MV-4-11 (cell line): ENCODE measurements at regions not wholly inside any gene's neighbourhood (a gene's known extent, or its start where the extent isn't known, plus 50 kb on each side); places are given as distances from the start of the nearest gene placed in this dataset.
A peak's percentile ranks its signal among the peaks of the same experiment; 100 is the strongest.

Experiments used
- DNase-seq: peaks from one replicate; lab custom pipeline; 2025; lab: John Stamatoyannopoulos, UW

DNA sequence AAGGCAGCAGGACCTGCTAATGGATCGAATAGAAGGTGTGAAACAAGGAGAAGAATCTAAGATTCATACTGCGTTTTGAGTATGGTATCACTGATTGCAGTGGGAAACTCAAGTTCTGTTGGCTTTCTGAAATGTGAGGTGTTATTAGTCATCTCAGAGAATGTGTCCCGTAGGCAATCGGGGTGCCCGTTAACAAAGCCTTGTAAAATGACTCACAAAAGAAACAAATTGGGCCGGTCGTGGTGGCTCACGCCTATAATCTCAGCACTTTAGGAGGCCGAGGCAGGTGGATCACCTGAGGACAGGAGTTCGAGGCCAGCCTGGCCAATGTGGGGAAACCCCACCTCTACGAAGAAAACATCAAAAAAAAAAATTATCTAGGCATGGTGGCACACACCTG is 118.2 kb upstream of the C7orf33 start:
- DNase-seq, result no peak

DNA sequence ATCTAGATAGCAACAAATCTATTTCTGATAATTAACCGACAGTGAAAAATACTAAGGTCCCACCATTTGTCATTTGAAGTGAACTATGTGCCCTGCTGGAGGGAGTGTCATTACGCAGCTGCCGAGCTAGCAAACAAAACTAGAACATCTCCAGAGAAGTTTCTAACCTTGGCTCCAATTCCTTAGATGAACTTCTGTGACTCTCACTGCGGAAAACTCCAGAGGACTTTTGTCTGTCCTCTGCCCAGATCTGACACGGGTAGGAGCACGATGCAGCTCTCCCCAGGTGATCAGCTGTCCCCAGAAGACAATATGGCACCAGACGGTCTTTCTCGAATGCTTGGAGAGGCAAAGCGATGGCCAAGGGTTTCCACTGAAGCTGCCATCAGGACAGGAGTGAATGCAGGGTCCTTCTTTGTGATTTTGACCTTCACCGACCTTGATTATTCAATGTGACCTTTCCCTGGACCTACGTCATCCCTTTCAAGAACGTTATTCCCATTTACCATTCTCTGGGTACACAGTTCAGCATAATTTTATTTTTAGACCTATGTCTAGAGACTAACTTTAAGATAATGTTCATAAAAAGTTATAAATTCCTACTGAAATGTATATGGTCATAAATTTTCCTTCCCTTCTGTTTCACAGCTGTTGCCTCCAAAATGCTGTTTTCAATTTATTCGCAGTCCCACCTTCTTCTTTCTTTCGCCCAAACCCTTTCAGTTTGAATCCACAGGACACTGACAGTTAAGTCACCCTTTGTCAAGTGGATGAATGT is 116.7 kb upstream of the C7orf33 start:
- DNase-seq, result no peak

DNA sequence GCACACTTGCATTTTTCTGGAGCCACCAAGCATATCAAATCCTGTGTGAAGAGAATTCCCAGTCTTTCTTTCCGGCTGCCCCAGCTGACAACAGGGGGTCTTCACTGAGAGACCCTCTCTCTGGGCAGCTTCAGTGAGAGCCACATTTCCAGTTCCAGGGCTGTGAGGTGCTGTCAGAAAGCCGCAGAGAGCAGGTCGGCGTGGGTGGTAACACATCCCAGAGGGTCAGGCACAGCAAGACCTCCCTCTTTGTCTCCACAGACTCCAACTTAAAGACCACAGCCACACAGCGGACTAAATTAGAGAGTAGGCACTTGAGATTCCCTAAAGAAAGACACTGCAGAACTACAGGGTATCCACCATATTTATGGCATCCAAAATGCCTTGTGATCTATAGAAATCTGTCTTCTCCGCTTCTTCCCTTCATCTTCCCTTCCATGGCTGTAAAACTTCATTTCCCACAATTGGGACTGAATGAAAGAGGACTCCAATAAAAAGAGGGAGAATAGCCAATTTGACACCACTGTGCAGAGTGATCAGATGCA is 116.0 kb upstream of the C7orf33 start:
- no peak for DNase-seq

DNA sequence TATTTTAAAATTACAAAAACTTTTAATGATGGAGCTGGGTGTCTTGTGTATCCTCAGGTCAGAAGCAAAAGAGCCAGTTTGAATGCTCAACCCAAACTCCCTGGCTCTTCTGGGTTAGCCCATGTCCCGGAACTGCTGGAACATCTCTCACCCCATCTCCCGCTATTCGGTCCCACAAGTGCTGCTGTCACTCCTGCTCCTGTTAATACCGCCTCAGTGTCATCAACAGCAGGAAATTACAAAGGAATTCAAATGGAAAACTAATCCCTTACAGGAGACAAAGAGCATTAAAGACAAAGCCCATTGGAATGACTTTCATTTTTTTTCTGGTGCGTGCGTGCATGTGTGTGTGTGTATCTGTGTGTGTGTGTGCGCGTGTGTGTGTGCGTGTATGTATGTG is 112.0 kb upstream of the C7orf33 start:
- DNase-seq, result no peak

DNA sequence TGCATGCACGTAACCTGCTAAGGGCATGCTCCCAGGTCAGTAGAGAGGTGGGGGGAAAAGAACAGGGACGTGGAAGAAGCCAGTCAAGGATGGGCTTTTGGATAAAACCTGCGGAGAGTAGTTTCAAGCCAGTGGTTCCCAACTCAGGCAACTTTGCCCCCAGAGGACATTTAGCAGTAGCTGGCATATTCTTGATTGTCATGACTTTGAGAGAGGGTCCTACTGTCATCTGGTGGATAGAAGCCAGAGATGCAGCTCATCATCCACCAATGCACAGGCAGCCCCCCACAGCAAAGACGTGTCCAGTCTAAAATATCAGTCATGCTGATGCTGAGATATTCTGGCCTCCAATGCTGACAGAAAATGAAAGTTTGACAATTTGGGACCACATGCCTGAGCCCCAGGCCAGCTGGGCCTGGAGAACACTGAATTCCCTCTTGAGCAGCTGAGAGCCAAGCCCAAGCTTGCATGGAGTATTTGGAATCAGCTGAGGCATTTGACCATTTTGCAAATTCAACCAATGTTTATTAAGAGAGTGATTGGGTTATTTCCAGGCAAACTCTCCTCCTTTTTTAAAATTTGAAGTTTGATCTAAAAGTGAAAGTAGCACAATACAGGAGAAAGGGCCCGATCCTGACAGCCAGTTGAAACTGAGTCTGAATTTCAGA is 110.0 kb upstream of the C7orf33 start:
- DNase-seq, result no peak

DNA sequence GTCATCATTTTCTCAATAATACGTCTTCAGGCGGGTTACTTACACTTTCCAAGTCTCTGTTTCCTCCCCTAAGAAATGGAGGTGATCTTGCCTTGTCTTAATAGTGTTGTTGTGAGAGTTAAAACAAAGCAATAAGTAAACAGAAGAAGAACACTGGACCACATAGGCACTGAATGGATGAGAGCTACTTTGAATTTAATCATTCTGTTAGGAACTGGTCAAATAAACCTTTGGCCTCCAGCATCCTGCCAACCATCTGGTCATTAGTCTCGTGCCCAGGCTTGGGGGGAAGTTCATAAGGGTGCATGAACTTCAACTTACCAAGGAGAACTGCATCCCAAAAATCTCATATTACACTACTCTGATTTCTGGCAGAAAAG is 109.4 kb upstream of the C7orf33 start:
- no peak for DNase-seq

DNA sequence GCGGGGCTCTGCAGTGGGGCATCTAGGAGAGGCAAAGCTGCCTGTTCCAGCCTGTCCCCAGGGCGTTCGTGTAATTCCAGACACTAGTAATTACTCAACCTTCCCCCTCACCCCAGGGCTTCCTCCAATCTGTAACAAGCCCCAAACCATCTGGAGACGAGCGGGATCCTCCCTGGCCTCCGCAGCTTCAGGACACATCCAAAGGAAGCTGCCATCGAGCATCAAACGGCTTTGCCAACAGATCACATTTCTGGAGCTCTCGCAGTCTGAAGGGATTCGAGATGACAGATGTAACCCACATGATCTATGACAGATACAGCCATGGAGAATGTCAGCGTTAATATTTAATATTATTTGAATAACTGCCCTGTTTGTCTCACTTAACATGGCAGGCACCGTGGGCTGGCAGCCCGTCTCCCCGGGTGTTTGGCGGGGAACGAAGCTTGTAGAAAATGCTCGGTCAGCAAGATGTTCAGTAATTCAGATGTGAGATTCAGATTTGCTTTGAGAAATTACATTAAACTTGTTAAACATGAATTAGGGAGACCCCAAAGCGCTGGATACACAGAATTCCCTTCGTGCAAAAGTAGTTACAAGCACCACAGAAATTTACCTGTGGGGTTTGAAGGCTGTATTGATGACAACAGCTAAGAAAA is 108.5 kb upstream of the C7orf33 start:
- no peak for DNase-seq

DNA sequence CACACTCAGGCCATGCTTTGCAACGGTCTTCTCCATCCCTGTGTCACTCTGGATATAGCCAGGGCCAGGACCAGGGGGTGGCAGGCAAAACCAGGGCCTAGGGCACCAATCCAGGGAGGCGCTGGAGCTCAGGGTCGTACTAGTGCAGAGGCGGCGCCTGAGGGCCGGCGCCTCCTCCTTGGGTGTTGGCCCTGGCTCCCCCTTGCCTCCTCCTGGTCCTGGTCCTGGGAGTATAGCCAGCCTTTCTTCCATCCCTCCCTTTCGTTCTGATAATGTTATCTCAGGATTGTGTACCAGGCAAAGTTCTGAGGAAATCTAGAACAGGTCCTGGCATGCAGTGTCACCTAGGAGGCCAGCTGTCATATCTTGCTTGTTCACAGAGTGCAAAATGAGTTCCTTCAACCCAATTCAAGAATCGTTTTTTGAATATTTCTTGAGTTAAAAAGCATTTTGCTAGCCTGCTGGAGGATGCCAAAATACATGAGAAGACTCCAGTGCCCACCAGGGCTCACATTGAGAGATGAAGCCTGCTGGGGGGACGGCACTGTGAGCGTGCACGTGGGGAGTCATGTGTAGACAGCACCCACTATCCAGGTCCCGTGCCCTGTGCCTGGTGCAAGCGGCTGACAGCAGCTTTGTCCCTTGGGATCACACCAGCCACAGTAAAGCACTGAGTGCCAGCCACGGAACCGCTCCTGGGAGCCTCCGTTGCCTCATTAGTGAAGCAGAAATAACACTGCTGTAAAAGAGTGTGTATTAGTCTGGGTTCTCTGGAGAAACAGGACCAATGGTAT is 106.9 kb upstream of the C7orf33 start:
- DNase-seq, result no peak

DNA sequence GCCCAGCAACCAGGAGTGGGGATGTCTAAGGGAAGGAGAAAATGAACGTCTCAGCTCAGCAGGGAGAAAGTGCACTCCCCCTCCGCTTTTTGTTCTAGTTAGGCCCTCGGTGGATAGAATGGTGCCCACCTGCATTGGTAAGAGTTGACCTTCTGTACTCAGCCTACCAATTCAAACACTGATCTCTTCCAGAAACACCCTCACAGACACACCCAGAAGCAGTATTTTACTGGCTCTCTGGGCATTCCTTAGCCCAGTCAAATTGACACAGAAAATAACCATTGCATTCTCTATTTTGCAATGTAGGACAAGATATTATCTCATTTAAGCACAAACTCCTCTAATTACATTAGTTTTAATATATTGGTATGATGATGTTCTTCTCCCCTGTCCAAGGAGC is 106.1 kb upstream of the C7orf33 start:
- no peak for DNase-seq

DNA sequence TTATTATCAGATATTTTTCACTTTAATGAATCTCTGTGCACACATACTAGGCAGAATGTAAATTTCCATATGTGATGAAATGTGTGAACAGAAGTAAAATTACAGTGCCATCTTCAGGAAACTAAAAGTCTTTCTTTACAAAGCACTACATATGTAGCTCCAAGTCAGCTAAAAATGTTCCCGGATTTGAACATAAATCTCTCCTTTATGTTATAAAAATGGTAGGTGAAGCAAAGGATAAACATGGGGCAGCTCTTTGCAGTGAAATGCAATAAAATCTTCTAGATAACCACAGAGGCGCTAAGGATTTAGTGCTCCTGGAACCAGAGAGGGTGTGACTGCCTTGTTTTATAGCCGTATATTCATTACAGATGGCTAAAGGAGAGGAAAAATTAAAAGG is 104.9 kb upstream of the C7orf33 start:
- peak; percentile 18 for DNase-seq

DNA sequence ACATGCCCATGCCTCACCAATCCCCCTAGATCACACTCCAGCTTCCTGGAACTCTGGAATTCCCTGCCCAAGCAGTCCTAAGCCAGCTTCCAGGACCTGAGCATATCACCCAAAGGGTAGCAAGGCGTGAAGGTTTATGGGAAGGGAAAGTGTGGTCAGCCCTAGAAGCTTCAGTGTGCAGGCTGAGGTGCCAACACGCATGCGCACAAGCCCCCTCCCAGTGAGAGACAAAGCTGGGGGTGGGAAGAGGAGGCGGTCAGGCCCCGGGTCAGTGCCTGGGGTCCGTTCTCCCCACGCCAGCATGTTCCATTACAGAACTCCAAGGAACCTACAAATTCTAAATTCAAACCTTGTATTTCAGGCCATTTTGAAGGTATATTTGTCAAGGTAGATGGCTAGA is 103.6 kb upstream of the C7orf33 start:
- DNase-seq, result no peak

DNA sequence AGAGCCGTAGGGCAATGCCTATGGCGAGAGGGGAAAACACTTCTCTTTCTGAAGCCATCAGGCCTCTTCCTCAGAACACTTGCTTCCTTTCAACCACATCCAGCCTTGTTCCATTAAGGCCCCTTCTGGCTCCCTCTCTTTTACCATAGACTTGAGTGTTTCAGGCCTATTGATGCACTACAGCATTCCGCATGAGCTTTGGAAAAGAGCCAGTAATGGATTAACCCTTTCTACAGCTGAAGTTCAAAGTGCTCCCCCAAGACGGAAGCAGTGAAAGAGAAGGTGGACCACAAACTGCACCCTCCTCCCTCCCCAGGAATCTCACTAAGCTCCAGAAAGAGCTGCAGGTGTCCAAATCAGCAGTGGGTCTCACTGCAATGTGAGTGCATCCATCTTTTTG is 102.7 kb upstream of the C7orf33 start:
- no peak for DNase-seq

DNA sequence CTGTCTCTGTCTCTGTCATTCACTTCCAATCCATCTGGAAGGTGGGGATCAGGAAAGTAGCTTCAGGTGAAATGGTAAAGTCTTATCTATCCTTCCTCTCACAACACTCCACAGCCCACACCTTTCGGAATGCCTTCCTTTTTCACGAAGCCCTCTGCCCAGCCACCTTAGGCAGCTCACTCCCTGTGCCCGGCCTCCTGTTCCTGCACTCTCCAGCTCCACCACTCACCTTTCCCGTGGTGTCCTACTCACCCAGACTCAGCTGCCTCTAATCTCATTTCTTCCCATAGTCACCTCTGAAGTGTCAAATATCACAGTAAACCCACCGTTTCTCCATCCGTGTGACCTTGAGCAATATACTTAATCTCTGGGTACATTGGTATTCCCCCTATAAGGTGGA is 100.9 kb upstream of the C7orf33 start:
- no peak for DNase-seq

DNA sequence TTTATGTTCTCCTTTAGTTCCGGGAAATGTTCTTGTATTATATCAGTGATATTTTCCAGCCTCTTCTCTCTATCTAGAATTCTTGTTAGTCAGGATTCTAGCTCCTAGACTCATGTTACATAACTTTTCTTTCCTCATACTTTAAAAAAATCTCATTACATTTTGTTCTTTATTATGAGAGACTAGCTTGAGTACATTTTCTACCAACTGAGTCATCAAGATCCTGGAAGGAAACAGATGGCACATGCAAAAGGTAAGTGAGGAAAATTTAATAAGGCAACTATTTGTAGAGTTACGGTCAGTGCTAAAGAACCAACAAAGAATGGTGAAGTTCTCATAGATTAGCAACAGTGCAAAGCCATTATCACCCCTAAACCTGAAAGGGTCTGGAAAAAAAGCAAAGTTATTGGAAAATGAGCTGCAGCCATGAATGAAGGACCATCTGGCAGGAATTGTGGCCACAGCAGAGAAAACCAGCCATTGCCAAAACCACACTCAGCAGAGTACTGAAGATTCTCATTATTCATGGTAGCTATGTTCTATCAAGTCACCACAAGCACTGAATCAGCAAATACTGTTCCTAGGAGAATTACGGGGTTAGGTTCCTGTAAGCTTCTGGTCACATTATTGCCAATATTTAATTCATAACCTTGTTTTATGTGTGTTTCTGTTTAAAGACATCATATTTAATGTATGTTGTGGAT is 98.3 kb upstream of the C7orf33 start:
- no peak for DNase-seq

DNA sequence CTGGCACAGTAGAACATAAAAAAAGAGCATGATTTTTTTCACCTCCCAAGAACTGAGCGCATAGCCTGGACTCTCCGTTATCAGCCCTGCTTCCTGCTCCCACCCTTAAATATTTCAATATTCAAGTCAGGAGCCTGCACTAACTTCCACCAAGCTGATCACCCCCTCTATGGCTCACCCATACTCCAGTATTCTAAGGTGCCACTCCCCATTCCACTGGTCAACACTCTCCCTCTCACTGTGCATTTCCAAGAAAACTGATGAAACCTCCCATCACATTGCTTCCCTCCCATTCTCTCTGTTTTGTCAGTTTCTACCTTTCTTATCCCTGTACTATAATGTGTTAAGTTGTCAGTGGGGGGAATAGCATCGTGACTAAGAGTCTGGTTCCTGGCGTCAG is 95.0 kb upstream of the C7orf33 start:
- DNase-seq, result no peak

DNA sequence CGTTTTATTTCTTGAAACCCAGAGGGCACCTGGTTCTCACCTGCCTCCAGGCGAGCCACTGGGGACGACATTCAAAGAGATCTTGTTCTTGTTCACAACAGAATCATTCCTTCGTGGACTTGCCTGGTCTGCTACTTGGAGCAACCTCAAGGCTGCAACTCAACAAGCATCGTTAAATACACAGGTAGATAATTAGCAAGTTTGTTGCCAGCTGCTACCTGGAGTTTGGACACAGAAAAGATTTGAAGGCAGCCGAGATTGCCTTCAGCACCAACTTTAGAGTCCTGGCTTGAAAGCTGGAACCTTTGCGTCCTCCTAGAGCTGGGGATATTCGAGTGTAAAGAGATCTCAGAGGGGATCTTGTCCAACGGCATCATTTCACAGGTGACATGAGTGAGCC is 89.6 kb upstream of the C7orf33 start:
- DNase-seq, result no peak

DNA sequence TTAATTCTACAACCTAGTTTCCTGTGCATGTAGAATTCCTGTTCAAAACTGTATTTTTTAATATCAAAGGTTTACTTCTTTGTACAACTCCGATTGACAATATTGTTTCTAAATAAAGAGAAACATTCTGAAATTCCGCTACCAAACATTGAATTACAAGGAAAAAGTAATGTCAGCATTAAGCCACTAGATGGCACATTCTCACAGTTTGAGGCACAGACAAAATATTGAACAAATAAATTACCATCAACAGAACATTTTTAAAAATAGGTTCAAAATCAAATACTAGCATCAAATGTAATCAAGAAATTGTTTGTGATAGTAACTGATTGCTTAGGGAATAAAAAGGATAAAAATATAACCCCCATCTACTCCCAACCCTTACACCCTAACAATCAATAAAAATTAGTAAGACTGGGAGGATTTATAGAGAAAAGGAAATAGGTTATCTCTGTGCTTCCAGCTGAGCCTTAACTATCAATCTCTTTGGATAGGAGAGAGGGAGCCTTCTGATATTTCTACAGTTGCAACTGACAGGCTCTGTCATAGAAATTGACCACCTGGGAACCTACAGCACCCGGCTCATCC is 86.6 kb upstream of the C7orf33 start:
- DNase-seq, result peak; percentile 21

DNA sequence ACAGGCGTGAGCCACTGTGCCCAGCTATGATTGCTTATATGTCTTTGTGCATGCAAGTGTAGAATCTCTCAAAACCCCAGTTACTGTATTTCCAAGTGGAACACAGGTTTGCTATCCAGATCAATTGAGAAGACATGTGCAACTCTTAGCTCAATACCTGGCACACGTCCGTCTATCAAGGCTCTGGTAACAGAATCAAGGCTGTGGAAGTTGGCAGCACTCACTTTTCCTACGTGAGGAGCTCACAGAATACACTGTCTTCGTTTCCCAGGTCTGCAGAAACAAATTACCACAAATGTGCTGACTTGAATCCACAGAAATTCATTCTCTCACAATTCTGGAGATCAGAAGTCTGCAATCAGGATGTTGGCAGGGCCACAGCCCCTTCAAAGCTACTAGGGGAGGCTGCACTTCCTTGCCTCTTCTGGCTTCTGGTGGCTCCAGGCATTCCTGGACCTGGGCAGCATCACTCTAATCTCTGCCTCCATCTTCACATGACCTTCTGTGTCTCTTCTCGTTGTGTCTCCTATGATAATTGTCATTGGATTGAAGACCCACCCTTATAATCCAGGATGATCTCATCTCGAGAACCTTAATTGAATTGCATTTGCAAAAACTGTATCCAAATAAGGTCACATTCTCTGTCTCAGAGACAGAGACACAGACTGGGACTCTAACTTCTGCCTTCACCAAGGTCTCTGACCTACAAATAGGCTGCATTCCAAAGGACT is 84.8 kb upstream of the C7orf33 start:
- DNase-seq, result no peak

DNA sequence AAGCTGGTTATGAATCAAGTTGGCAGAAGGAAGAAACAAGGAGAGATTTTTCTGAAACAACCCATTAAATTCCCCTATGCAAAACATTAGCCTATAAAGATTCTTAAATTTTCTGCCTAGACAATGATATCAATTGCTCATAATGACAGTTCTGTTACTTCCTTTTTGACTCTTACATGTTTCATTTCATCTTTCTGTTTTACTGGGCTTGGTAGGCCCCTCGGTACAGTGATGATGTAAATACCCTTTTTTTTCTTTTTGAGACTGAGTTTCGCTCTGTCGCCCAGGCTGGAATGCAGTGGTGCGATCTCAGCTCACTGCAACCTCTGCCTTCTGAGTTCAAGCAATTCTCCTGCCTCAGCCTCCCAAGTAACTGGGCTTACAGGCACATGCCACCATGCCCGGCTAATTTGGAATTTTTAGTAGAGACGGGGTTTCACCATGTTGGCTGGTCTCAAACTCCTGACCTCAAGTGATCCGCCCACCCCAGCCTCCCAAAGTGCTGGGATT is 83.4 kb upstream of the C7orf33 start:
- DNase-seq, result peak; percentile 75

DNA sequence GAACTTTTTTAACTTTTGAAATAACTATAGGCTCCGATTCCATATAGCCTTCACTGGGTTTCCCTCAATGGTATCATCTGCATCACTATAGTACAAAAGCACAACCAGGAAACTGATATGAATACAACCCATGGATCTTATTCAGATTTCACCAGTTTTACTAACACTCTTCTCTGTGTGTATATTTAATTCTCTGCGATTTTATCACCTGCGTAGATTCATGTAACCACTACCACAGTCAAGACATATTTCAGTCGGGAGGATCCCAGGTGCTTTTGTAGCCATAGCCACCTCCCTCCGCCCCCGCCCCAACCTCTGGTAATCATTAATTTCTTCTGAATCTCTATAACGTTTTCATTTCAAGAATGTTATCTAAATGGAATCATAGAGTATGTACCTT is 82.8 kb upstream of the C7orf33 start:
- DNase-seq, result no peak
